GM18867 (cell line): ENCODE measurements at regions not wholly inside any gene's neighbourhood (a gene's known extent, or its start where the extent isn't known, plus 50 kb on each side); places are given as distances from the start of the nearest gene placed in this dataset.
"Not testable (repeated sequence)": the region's sequence is repeated elsewhere in the genome, so short reads cannot be mapped to it uniquely, and the experiment has no call there.

Experiments
- ATAC-seq: cut with Tn5 transposase; IDR thresholded peaks from one replicate; pipeline ENCODE4 v1.9.1; 2021; ENCODE audit warnings: mild to moderate bottlenecking, moderate library complexity; ENCODE audit not compliant: unreplicated experiment

GRCh38 chrX:117689956-117690355 lies 426.7 kb downstream of the KLHL13 start:
- ATAC-seq: no peak

- no peak for ATAC-seq
These were observed 436.3 kb downstream of the KLHL13 start for GRCh38 chrX:117680286-117680685.

- no peak for ATAC-seq
These were observed 463.2 kb downstream of the KLHL13 start for GRCh38 chrX:117653396-117653795.

GRCh38 chrX:117645639-117646038 lies 471.0 kb downstream of the KLHL13 start:
- no peak for ATAC-seq

GRCh38 chrX:117641913-117642656 lies 474.5 kb downstream of the KLHL13 start:
- no peak for ATAC-seq

GRCh38 chrX:117636826-117637225 lies 479.8 kb downstream of the KLHL13 start:
- no peak for ATAC-seq

GRCh38 chrX:117633277-117633676 lies 483.3 kb downstream of the KLHL13 start:
- ATAC-seq: no peak

- ATAC-seq: no peak
These were observed 488.2 kb downstream of the KLHL13 start for GRCh38 chrX:117628381-117628780.

GRCh38 chrX:117610806-117611205 lies 505.8 kb downstream of the KLHL13 start:
- no peak for ATAC-seq

GRCh38 chrX:117610049-117610448 lies 506.6 kb downstream of the KLHL13 start:
- ATAC-seq: no peak

GRCh38 chrX:117607561-117607960 lies 509.0 kb downstream of the KLHL13 start:
- no peak for ATAC-seq

GRCh38 chrX:117606101-117606500 lies 510.5 kb downstream of the KLHL13 start:
- ATAC-seq: not testable (repeated sequence)

- no peak for ATAC-seq
These were observed 546.5 kb downstream of the KLHL13 start for GRCh38 chrX:117570160-117570559.

GRCh38 chrX:117568238-117568637 lies 548.4 kb downstream of the KLHL13 start:
- no peak for ATAC-seq

- no peak for ATAC-seq
These were observed 572.7 kb downstream of the KLHL13 start for GRCh38 chrX:117543885-117544284.

- ATAC-seq: no peak
These were observed 577.6 kb downstream of the KLHL13 start for GRCh38 chrX:117539090-117539418.

GRCh38 chrX:117538178-117539089 lies 578.2 kb downstream of the KLHL13 start:
- ATAC-seq: no peak

- ATAC-seq: no peak
These were observed 584.3 kb downstream of the KLHL13 start for GRCh38 chrX:117532339-117532738.

GRCh38 chrX:117522725-117523700 lies 593.6 kb downstream of the KLHL13 start:
- ATAC-seq: no peak

GRCh38 chrX:117517994-117518393 lies 598.6 kb downstream of the KLHL13 start:
- ATAC-seq: no peak

- no peak for ATAC-seq
These were observed 605.2 kb downstream of the KLHL13 start for GRCh38 chrX:117511379-117511778.
